Upper lobe of left lung (tissue), 4 donors: ENCODE measurements at regions not wholly inside any gene's neighbourhood (a gene's known extent, or its start where the extent isn't known, plus 50 kb on each side); places are given as distances from the start of the nearest gene placed in this dataset.

ENCODE experiments used
- EP300 ChIP-seq, 4 donors: sonication (generic); formaldehyde crosslinking; IDR thresholded peaks; one replicate each; pipeline ENCODE4 v1.5.1; 2017; ENCODE audit warnings: antibody characterized with exemption in 4 of 4, control low read depth in 2 of 4
- TF ChIP-seq, protein P1 (sequence below), 6 experiments: fragments of 450-650 bp in 4 of 6; fragments of 200-600 bp in 2 of 6; sonication (generic) in 2 of 6; IDR thresholded peaks; one replicate each; pipeline ENCODE4 v1.5.1; 2016 to 2019; ENCODE audit warnings: antibody characterized with exemption in 6 of 6

DNA sequence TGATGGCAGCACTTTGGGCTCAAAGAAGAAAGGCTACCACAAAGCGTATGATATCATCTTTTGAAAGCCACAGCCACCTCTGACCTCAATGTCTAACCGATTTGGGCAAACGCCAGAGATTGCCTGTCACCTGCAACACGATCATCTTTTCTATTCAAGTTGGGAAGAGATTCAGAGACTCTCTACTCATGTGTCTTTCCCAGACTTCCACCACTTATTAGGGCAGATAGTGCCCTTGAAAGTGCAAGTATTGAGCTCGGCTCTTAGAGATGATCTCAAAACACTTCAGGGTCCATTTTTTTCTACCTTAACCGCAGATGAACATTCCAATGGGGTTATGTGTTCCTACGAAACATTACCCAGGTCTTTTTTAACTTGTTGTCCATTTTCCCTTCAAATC is 213.7 kb downstream of the DRD1 start:
- TF ChIP-seq, protein P1, sequence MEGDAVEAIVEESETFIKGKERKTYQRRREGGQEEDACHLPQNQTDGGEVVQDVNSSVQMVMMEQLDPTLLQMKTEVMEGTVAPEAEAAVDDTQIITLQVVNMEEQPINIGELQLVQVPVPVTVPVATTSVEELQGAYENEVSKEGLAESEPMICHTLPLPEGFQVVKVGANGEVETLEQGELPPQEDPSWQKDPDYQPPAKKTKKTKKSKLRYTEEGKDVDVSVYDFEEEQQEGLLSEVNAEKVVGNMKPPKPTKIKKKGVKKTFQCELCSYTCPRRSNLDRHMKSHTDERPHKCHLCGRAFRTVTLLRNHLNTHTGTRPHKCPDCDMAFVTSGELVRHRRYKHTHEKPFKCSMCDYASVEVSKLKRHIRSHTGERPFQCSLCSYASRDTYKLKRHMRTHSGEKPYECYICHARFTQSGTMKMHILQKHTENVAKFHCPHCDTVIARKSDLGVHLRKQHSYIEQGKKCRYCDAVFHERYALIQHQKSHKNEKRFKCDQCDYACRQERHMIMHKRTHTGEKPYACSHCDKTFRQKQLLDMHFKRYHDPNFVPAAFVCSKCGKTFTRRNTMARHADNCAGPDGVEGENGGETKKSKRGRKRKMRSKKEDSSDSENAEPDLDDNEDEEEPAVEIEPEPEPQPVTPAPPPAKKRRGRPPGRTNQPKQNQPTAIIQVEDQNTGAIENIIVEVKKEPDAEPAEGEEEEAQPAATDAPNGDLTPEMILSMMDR (IDR thresholded peaks at IDR 0.05) = no peak
- no peak for TF ChIP-seq EP300 (IDR thresholded peaks at IDR 0.05)
